Osteoblast (primary cell): ENCODE measurements at regions not wholly inside any gene's neighbourhood (a gene's known extent, or its start where the extent isn't known, plus 50 kb on each side); places are given as distances from the start of the nearest gene placed in this dataset.

Experiments used
- DNase-seq: peaks from one replicate; pipeline ENCODE4 v3.0.0; 2011; ENCODE audit warnings: low spot score, mixed read lengths; ENCODE audit not compliant: insufficient read length; ENCODE audit errors: missing footprints
- H2AFZ ChIP-seq: 2 replicates; pipeline ENCODE4 v1.6.0; 2011; ENCODE audit warnings: mild to moderate bottlenecking, low read length
- H3K27ac ChIP-seq: 2 replicates; pipeline ENCODE4 v1.5.1; 2011; ENCODE audit warnings: mild to moderate bottlenecking, low read depth, low read length, moderate library complexity
- H3K27me3 ChIP-seq: 2 replicates; pipeline ENCODE4 v1.6.0; 2012; ENCODE audit warnings: mild to moderate bottlenecking, control low read depth, inconsistent platforms, low read length, moderate library complexity; ENCODE audit not compliant: insufficient read depth
- H3K36me3 ChIP-seq: 2 replicates; pipeline ENCODE4 v1.5.1; 2011; ENCODE audit warnings: mild to moderate bottlenecking, low read length, control low read depth, moderate library complexity; ENCODE audit not compliant: insufficient read depth
- H3K4me1 ChIP-seq: 2 replicates; pipeline ENCODE4 v1.5.1; 2011; ENCODE audit warnings: mild to moderate bottlenecking, low read length, control low read depth, moderate library complexity; ENCODE audit not compliant: insufficient read depth
- H3K4me2 ChIP-seq: 2 replicates; pipeline ENCODE4 v1.6.0; 2011; ENCODE audit warnings: mild to moderate bottlenecking, low read length; ENCODE audit not compliant: insufficient read depth
- H3K4me3 ChIP-seq: fragments of 200-600 bp; sonication (generic); 3 replicates; pipeline ENCODE4 v1.5.1; 2012; ENCODE audit warnings: mild to moderate bottlenecking, low read length, inconsistent platforms; ENCODE audit not compliant: insufficient read depth
- H3K79me2 ChIP-seq: 2 replicates; pipeline ENCODE4 v1.6.0; 2012; ENCODE audit warnings: mild to moderate bottlenecking, low read length, control low read depth, inconsistent platforms; ENCODE audit not compliant: insufficient read depth
- H3K9me3 ChIP-seq: 2 replicates; pipeline ENCODE4 v1.5.1; 2011; ENCODE audit warnings: low read depth, low read length, control low read depth
- H4K20me1 ChIP-seq: 2 replicates; pipeline ENCODE4 v1.6.0; 2012; ENCODE audit warnings: mild to moderate bottlenecking, low read length, control low read depth; ENCODE audit not compliant: insufficient read depth
- TF ChIP-seq, protein P1 (sequence below): IDR thresholded peaks from 2 replicates; pipeline ENCODE4 v1.5.1; 2011; ENCODE audit warnings: mild to moderate bottlenecking, low read depth, low read length, moderate library complexity; ENCODE audit errors: extremely low read depth

DNA sequence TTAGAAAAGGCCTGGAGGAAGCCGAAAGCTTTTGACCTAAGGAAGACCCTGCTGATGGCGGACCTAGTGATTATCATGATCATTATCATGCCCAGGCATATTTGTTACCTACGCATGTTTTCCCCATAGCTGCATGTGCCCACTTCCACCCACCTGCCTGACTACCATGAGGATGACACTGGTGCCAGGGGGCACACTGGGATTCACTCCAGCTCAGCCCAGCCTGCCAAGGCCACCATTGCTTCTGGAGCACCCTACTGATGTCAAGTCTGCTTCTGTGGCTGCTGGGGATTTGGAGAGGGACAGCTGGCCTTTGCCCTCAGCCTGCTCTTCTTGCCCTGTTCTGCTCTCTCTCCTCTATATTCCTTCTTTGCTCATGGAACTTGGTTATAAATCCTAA is 124.7 kb upstream of the NALF2 start:
- Histone ChIP-seq H2AFZ (no peak overlapping the region), H3K4me3 (no peak overlapping the region), H4K20me1 (no peaks in the 10 kb centered on the region), H3K9me3 (no peaks in the 10 kb centered on the region), H3K36me3 (no peaks in the 10 kb centered on the region), H3K4me2 (no peak overlapping the region), H3K27me3 (peaks cover 43% of the 10 kb centered on the region), H3K79me2 (no peaks in the 10 kb centered on the region), H3K4me1 (no peaks in the 10 kb centered on the region), H3K27ac (no peak overlapping the region)
- no peak for DNase-seq
- TF ChIP-seq, protein P1, sequence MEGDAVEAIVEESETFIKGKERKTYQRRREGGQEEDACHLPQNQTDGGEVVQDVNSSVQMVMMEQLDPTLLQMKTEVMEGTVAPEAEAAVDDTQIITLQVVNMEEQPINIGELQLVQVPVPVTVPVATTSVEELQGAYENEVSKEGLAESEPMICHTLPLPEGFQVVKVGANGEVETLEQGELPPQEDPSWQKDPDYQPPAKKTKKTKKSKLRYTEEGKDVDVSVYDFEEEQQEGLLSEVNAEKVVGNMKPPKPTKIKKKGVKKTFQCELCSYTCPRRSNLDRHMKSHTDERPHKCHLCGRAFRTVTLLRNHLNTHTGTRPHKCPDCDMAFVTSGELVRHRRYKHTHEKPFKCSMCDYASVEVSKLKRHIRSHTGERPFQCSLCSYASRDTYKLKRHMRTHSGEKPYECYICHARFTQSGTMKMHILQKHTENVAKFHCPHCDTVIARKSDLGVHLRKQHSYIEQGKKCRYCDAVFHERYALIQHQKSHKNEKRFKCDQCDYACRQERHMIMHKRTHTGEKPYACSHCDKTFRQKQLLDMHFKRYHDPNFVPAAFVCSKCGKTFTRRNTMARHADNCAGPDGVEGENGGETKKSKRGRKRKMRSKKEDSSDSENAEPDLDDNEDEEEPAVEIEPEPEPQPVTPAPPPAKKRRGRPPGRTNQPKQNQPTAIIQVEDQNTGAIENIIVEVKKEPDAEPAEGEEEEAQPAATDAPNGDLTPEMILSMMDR: no peak

DNA sequence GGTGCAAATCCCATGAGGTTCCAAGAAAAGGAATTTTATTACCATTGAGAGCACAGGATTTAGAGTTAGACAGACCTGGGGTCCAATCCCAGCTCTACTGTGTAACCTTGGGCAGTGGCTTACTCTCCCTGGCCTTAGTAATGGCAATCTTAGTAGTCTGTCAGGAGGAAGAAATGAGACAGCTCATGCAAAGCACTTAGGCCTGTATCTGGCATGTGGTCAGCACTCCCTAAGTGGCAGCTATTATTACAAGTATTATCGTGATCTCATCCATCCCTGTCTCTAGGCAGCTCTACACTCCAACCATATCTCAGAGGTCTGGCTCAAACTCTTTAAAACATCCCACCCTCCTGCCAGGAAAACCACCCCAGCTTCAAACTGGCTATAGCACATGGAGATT is 129.6 kb upstream of the NALF2 start:
- H3K27ac ChIP-seq: no peak overlapping the region
- no peaks in the 10 kb centered on the region for H4K20me1 ChIP-seq
- TF ChIP-seq, protein P1: no peak
- no peak overlapping the region for H3K4me2 ChIP-seq
- H3K27me3 ChIP-seq: peaks cover 42% of the 10 kb centered on the region
- no peaks in the 10 kb centered on the region for H3K4me1 ChIP-seq
- no peaks in the 10 kb centered on the region for H3K9me3 ChIP-seq
- no peaks in the 10 kb centered on the region for H3K36me3 ChIP-seq
- no peaks in the 10 kb centered on the region for H3K79me2 ChIP-seq
- H2AFZ ChIP-seq: no peak overlapping the region
- H3K4me3 ChIP-seq: no peak overlapping the region
- no peak for DNase-seq

DNA sequence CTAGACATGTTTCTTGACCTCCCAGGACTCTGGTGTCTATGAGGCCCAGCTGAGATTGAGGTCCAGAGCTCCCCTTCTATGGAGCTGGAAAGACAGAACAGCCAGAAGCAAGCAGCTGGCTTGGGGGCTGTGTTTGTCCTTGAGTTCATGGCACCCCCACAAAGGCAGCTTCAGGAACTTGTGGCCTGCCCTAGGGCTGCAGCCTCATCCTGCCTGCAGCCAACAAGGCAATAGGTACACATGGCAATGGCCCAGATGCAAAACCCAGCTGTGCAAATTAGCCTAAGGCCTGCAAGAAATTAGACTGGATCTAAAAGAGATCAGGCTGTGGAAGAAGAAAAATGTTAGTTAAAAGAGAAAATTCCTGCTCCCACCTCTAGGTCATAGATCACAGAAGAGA is 131.7 kb upstream of the NALF2 start:
- no peak overlapping the region for H3K27ac ChIP-seq
- TF ChIP-seq, protein P1: no peak
- no peak overlapping the region for H3K4me3 ChIP-seq
- H3K79me2 ChIP-seq: no peaks in the 10 kb centered on the region
- no peak overlapping the region for H2AFZ ChIP-seq
- no peaks in the 10 kb centered on the region for H3K36me3 ChIP-seq
- no peak overlapping the region for H3K4me2 ChIP-seq
- DNase-seq: no peak
- no peaks in the 10 kb centered on the region for H3K4me1 ChIP-seq
- H3K9me3 ChIP-seq: no peaks in the 10 kb centered on the region
- H4K20me1 ChIP-seq: no peaks in the 10 kb centered on the region
- peaks cover 34% of the 10 kb centered on the region for H3K27me3 ChIP-seq

DNA sequence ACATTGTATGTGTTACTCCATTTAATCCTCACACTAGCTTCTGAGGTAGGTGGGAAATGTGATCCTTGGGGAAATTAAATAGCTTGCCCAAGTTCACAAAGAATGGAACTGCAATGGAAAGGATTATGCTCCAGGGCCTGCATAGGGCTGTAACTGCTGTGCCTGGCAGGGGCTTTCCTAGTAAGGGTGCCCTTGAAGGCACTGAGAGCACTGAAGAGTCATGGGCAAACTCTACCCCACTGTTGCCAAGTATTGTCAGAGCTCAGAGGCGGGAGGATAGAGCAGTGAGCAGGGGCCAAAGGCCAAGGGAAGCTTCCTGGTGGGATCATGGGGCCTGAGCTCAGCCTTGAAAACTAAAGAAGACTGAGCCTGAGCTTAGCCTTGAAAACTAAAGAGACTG is 133.0 kb upstream of the NALF2 start:
- no peak for DNase-seq
- Histone ChIP-seq H3K27ac (no peak overlapping the region), H3K79me2 (no peaks in the 10 kb centered on the region), H3K27me3 (peaks cover 30% of the 10 kb centered on the region), H4K20me1 (no peaks in the 10 kb centered on the region), H3K4me3 (no peak overlapping the region), H3K36me3 (no peaks in the 10 kb centered on the region), H3K9me3 (no peaks in the 10 kb centered on the region), H2AFZ (no peak overlapping the region), H3K4me1 (no peaks in the 10 kb centered on the region), H3K4me2 (no peak overlapping the region)
- TF ChIP-seq, protein P1: no peak
